Fibroblast of the conjunctiva (primary cell): ENCODE measurements at regions not wholly inside any gene's neighbourhood (a gene's known extent, or its start where the extent isn't known, plus 50 kb on each side); places are given as distances from the start of the nearest gene placed in this dataset.

Experiments
- DNase-seq: peaks from one replicate; pipeline ENCODE4 v3.0.0-alpha.2; 2010; ENCODE audit warnings: low read depth

DNA sequence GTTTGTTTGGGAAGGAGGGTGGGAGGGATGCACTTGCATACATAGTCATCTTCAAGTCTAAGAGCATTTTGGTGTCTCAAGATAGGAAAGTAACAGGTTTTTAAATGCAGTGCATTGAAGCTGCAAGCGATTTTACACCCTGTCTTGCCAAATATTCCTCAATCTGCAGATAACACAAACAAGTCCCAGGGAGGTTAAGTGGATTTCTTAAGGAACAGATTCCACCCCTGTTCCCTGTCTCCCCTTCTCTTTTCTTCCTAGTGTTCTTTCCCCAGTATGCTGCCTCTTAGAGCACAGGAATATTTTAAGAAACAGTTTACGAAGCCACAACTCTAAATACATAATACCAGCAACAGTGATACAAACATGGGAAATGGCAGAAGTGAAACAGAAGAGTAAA is 389.9 kb downstream of the PLPP3 start:
- DNase-seq: no peak

DNA sequence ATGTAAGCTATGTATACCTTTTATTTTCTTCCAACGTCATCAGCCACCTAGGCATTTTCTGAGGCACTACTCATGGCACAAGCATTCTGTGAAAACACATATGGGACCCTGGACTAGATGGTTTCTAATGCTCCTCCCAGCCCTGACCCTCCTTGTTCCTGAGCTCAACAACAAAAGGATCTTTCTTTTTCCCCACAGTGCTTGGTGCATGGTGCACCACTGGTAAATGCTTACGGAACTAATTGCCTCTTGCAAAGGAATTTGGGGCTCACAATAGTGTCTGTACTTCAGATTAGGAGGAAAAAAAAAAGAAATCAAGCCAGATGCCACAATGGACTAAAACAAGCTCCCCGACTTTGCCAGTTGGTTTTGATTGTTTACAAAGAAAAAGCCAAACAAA is 390.5 kb downstream of the PLPP3 start:
- no peak for DNase-seq

DNA sequence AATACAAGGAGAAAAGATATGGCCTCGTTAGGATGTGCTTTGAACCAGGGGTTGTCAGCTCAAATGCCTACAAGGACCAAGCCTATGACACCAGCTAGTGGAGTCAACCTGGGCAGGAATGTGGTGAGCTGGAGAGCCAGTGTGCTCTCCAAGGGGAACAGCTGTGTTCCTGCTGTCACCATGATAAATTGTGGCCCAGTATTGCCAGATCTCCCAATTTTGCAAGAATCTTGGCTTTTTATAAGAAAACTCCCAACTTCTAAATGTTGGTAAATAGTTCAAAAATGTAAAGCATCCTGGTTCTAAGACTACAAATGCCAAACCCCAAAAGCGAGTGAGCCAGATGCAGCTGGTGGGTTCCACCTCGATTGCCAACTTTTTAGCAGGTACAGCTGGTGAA is 391.1 kb downstream of the PLPP3 start:
- no peak for DNase-seq

DNA sequence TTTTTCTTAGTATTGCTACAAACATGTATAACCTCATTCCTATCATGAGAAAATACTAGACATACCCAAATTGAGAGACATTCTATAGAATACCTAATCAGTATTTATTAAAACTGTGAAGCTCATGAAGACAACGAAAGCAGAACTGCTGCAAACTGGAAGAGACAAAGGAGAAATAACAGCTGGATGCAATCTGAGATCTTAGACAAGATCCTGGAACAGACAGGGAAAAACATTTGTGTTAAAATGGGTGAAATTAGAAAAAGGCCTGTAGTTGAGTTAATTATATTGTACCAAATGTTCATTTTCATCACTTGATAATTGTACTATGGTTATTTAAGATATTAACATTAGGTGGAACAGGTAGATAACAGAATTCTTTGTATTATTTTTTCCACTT is 392.0 kb downstream of the PLPP3 start:
- no peak for DNase-seq

DNA sequence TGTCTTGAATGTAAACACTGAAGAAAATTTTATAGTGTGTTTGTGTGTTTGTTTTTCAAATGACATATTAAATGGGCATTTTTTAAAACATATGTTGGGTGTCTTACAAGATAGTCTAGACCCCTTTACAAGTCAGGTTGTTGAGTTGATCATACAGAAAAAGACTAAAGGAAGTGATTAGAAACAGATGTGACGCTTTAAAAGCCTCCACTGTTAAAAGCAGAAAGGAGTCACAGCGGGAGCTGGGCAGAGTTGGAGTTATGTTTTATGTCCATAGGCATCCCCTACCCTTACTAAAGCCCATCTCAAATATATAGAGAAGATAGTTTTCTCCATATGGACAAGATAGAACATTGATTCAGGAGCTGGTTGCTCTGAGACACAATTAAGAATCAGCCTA is 393.9 kb downstream of the PLPP3 start:
- DNase-seq: no peak

DNA sequence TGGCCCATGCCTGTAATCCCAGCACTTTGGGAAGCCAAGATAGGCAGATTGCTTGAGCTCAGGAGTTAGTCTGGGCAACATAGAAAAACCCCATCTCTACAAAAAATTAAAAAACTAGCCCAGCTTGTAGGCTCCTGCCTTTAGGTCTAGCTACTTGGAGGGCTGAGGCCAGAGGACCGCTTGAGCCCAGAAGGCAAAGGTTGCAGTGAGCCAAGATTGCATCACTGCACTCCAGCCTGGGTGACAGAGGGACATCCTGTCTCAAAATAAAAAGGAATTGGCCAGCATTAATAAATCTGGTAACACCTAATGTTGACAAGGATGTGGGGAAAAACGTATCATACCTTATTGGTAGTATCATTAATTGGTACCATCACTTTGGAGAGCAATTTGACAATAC is 396.2 kb downstream of the PLPP3 start:
- DNase-seq: no peak

DNA sequence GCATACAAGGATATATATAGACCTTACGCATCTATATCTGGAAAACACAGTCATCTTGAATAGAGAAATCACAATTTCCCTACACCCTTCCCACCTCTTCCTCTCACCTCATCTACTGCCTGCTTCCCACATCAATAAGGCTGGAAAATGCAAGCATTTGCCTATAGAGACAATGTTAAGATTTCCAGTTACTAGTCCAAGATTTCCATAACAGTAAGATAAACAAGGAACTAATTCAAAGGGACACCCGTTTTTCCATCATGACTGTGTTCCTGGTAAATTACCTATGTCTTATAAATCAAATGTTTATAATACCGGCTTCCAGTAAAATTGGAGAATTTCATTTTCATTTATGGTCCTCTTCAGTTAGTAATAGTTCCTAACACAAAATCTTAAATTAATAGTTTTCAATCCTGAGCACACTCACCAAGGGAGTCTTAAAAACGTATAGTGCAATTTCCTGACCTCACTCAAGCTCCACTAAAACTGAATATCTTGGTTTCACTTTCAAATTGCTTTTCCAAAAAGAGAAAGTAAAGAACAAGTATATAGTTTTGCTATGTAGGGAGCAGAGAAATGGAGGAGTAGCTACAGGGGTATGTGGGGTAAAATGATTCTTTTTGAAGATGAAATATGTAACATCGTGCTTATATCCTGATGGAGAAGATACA is 398.7 kb downstream of the PLPP3 start:
- no peak for DNase-seq

DNA sequence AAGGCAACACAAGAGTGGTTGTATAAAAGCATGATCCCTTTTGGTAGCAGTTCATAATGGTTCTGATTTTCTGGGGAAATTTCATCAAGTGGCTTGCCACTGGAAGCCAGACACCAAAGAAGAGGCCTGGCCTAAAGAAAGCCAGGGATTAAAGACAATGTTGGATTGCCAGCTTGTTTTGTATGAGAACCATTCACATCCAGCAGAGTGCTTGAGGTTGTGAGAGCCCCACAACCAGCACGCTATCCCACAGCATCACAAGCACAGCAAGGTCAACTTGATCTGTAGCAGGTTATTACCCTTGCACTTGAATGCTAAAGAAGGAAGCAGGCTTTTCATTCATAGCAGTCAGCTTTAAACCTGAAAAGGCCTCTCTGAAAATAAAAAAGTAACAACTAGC is 399.8 kb downstream of the PLPP3 start:
- DNase-seq: no peak

DNA sequence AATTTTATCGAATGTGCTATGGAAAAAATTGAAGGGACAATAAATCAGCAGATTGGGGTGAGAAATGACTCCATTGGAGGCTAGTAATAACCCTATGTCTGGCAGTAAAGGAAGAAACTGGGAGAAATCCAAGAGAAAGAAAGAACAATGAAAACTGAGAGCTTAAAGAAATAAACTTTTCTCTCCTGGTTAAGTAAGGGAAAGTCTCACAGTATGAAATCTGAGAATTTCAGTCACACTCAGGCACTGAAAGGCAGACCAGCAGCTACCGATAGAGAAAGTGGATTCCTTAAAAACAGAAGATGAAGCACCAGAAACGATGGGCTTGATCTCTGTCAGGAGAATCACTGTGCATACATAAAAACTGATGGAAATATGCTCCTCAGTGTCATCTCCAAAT is 404.2 kb downstream of the PLPP3 start:
- DNase-seq: no peak

DNA sequence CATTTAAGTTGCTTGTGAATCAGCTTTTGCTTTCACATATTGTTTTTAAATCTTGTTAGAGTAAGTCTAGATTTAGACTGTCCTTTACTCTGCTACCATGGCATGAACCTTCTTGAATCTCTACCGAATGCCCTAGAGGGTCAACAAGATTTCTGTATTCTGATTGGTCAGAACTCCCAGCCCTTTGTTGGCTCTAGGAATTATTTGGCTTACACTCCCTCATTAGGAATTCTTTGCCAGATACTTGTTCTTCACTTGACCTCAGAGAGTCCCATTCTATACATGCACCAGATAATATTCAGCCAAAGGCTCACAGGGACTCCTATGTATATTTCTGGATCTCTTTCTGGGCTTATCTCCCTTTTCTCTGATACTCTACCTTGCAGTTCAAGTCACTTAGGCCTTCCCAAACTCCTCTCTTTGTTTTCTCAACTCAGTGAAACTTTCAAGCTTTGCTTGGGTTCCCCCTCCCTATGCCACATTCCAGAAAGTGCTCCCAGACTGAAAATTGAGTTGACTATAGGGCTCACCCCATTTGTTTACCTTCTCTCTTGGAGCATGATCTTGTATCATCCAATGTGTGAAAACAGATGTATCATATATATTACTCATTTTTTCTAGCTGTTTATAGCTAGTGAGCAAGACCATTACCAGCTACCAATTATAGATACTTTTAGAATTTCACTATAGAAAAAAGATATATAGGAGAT is 405.0 kb downstream of the PLPP3 start:
- no peak for DNase-seq

DNA sequence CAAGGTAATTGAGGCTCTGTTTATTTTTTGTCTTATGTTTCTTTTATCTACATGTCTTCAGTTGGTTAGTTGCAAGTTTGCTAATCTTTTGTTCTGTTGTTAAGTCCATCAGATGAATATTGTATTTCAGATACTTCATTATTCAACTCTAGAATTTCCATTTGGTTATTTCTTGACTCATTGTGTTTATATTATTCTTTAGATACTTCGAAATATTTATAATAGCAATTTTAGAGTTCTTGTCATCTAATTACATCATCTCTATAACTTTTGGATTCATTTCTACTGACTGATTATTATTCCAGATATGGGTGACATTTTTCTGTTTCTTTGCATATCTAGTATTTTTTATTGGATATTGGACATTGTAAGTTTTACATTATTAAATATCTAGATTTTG is 405.6 kb downstream of the PLPP3 start:
- DNase-seq: no peak

DNA sequence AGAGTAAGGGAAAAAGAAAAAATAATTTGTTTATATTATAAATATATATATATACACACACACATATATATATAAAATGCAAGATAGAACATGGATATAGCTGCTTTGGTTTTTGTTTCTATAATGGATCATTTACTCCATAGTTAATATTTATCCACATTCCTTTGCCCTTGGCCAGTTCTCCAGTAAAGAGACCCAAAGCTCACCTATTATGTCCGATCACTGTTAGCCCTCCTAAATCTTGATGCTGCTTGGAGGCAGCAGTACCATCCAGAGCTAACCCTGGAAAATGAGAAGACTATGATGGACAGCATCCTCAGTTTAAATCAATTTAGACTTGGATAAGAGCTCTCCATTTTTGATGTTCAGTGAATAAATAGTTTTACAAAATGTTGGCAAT is 407.7 kb downstream of the PLPP3 start:
- DNase-seq: no peak

DNA sequence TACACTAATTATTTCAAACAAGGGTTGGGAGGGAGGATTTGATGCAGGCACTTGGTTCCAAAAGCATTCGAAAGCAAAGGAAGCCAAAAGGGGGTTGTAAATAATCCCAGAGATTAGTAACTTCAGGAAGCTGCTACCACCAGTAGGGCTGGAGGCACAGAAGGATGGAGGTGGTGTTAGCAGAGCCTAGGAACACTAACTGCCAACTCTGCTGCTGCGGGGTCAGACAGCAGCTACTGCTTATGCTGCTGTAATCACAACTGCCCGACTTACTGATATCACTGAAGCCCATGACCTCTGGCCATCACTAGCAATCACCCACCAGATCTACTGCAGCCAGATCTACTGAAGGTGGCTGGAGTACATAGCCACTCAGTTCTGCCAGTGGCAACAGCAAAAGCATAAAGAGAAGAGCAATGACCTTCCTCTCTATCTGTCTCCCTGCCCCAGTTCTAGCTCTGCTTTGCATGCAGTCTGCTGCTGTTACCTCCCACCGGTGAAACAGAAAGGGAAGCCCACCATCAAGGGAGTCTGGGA is 408.5 kb downstream of the PLPP3 start:
- no peak for DNase-seq

DNA sequence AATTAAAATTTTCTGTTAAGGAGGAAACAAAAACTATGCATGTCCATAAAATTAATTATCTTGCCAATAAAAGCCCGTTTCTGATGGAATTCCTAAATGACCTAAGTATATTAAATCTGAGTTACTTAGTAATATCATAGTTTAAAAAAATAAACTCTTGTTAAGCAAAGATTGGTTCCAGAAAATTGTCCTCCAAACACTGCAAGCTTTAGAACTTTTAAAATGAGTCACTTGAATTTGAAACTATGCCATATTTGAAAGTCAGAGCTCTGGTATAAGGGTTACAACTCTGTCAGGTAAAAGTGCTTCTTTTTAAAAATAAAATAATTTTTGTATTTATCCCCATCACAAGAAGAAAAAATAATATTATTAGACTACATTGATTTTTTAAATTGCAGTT is 409.5 kb downstream of the PLPP3 start:
- no peak for DNase-seq

DNA sequence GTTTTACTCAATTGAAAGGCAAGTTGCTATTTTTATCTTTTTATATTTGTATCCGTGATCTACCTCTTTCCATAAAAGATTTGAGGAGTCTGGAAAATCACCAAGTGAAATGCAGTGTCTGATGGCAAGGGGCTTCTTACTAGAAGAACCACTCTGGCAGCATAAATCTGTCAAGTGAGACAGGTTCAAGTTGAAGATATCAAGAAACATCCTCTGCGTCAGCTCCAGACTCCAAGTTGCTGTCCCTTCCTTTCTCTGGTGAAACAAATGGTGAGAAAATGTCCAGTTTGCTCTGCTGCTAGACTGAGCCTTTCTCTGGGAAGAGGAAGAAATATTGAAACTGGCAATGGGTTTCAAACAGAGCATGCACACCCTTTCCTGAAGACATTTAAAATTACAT is 411.2 kb downstream of the PLPP3 start:
- DNase-seq: no peak

DNA sequence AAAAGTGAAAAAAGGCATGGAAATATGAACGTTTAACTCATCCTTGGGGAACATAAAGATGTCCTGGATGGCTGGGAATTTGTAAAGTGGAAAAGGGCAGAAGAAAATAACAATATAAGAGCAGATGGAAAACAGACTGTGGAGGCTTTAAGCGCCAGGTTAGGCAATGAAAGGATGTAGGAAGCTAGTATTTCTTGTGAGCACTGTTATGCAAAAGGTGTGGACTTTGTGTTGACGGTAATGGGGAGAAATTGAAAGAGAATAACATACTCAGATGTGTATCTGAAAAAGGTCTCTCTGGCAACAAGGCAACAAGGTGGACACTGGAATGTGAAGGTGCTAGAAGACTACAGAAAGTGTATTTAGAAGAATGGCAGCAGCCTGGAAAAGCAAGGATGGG is 411.8 kb downstream of the PLPP3 start:
- DNase-seq: no peak

DNA sequence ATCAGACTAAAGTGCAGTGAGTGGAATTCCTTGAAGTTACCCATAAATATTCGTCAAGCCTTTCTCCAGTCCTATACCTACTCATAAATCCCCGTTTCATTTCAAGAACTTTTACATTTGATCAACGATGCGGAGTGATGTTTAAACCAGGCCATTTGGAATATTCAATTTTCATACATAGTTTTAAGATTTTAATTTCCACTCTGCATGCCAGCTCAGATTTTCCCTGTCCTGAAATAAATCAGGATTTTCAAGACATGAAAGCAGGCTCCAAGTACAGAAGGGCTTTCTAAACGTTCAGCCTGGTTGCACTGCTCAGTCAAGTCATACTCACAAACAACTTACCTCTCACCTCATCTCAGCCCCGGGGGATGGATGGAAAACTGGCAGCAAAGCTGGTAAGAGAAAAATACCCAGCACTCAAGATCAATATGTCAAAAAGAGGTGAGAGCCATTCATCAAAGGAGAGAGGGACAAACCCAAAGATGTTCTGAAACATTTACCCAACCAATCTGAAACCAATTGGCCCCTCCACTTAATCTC is 418.5 kb downstream of the PLPP3 start:
- DNase-seq: no peak

DNA sequence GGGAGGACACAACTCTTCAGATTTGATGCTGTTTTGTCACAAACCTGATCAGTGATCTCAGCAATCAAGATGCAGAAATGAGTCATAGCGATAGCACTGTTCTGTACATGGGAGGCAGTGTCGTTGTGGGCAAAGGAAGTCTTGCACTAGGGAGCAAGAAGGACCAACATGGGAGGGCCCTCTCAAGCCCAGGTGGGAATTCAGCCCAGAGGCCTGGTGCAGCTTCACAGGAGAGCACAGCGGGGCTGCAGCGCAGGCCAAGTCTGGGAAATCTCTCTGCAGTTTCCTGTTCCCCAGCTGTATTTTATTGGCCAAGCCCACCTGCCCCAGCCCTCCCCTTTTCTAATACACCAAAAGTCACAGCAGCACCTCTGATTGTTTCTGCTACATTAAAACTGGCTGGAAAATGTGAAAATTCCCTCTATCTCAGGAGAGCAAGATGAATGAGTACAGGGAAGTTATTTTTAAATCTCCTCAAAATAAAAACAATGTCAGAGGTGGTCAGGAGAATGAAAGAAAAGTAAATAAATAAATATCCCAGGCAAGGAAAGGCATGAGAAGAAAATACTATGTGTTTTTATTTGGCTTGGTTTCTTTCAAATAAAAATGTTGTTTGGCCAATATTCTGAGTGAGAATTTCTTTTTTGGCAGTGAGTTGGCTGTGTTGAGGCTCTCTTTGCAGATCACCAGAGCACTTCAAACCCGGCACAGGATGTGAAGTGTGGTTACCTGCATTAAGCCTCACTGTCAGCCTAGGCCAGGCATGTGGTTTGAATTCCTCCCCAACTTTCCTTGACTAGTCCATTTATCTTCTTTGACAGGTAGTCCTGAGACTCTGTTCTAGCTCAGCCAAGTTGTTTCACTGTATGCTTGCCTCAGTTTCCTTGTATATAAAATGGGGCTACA is 422.1 kb downstream of the PLPP3 start:
- DNase-seq: no peak

DNA sequence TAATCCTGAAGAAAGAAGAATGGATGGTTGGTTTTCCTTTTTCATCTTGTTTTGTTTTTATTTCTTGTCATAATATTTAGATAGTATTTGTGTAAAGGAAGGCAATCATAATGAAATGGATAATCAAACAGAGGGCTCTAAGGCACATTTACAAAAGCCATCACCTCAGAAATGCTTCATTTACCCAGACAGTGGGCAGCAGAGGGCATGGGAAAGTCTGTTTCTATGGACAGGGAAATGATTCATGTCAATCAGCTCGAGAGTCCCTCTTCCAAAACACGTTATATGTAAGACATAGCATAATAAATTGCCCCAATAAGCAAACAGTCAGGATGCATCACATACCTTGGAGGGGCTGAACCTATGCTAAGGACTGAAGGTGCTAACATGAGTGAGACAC is 426.1 kb downstream of the PLPP3 start:
- no peak for DNase-seq

DNA sequence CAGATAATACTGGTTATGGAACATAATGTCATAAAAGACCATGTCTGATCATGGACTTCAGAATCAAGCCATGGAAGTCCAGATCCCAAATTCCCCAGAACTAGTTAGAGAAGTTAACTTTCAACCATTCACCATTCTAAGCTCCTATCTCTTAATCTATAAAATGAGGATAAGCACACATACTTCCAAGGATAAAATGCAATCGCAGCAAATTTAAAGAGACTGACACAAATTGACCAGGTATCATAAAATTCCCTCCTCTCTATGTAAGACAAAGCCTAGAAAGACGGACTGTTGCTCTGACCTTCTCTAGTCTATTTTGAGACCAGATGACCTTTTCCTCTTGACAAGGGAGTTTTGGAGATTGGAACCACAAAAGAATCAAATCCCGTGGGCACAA is 426.7 kb downstream of the PLPP3 start:
- no peak for DNase-seq

DNA sequence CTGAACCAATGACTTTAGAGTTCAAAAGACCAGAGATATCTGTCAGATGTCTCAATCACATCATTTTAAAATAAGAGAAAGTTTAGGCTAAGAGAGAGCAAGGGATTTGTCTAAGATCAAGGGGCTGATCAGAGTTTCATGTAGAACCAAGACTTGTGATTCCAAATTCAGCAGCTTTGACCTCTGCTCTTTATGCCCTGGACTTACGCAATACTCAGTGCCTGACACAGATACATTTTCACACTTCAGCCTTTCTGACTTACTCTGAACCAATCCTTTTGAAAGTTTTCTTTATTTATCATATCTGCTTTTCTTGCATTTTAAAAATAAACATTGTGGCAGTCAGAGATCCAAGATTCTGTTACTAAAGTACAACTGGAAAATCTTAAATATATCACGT is 428.0 kb downstream of the PLPP3 start:
- no peak for DNase-seq

DNA sequence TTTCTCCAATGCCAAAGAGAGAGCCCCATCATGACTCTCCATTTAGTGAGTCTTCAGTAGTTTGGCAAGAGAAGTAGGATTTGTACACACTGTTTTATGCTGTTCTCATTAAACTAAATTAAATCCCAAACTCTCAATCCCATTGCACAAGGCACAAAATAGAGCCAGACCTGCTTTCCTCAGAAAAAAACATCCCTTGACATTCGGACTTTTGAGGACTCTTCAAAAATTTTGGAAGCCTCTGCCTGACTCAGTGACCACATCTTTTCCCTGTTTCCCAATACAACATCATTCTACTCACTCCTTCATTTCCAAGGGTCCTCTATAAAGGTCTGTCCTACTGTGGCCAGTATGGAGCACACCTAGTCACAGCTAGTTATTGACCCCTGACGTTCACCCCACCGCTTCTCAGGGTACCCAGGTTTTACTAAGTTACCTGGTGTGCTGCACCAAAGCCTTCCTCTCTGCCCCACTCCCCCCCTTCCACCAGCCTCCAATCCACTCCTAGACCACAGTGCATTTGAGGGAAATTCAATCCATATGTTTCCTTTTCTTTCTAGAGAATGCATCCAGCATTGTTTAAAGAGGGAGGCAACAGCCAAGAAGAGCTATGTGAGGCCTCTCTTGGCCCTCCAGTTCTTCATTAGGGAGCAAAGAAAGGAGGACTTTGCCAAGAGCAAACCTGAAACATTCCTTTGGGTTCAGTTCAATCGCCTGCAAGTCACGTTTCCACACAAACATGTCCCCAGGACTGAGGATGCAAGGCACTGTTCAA is 428.7 kb downstream of the PLPP3 start:
- DNase-seq: no peak
